ENCODE measurements at regions not wholly inside any gene's neighbourhood (a gene's known extent, or its start where the extent isn't known, plus 50 kb on each side); places are given as distances from the start of the nearest gene placed in this dataset.

GRCh38 chr12:92019491-92020277, 126.0 kb downstream of the BTG1 start:
- Histone ChIP-seq H3K4me1 (no peaks in the 10 kb centered on the region), H3K27ac (no peak overlapping the region), H3K27me3 (no peaks in the 10 kb centered on the region), H3K4me3 (no peak overlapping the region), H3K36me3 (no peaks in the 10 kb centered on the region), H3K9me3 (no peaks in the 10 kb centered on the region)
- no peak for DNase-seq
- intact Hi-C loops (cut with DNase I): no loop called here
- 87 to 88% methylated on average over 3 of the region's 3 CpGs for WGBS, 2 donors
- no peak for TF ChIP-seq EP300 (IDR thresholded peaks at IDR 0.05)
- no peak for TF ChIP-seq CTCF (IDR thresholded peaks at IDR 0.05)
- TF ChIP-seq POLR2A (IDR thresholded peaks at IDR 0.05): no peak
- TF ChIP-seq POLR2AphosphoS5 (IDR thresholded peaks at IDR 0.05): no peak

- no peak overlapping the region for H3K4me3 ChIP-seq
- TF ChIP-seq EP300 (IDR thresholded peaks at IDR 0.05): no peak
- no peak for TF ChIP-seq POLR2A (IDR thresholded peaks at IDR 0.05)
- TF ChIP-seq POLR2AphosphoS5 (IDR thresholded peaks at IDR 0.05): no peak
- TF ChIP-seq CTCF (IDR thresholded peaks at IDR 0.05): no peak
- DNase-seq: no peak
- intact Hi-C loops (cut with DNase I): no loop called here
- no peak overlapping the region for H3K27ac ChIP-seq
- no peaks in the 10 kb centered on the region for H3K9me3 ChIP-seq
- H3K4me1 ChIP-seq: no peaks in the 10 kb centered on the region
- no peaks in the 10 kb centered on the region for H3K36me3 ChIP-seq
- no peaks in the 10 kb centered on the region for H3K27me3 ChIP-seq
- WGBS, 2 donors: 97 to 100% methylated on average over 1 of the region's 1 CpG
Observed at GRCh38 chr12:92012691-92013090, 133.0 kb downstream of the BTG1 start.

DNA sequence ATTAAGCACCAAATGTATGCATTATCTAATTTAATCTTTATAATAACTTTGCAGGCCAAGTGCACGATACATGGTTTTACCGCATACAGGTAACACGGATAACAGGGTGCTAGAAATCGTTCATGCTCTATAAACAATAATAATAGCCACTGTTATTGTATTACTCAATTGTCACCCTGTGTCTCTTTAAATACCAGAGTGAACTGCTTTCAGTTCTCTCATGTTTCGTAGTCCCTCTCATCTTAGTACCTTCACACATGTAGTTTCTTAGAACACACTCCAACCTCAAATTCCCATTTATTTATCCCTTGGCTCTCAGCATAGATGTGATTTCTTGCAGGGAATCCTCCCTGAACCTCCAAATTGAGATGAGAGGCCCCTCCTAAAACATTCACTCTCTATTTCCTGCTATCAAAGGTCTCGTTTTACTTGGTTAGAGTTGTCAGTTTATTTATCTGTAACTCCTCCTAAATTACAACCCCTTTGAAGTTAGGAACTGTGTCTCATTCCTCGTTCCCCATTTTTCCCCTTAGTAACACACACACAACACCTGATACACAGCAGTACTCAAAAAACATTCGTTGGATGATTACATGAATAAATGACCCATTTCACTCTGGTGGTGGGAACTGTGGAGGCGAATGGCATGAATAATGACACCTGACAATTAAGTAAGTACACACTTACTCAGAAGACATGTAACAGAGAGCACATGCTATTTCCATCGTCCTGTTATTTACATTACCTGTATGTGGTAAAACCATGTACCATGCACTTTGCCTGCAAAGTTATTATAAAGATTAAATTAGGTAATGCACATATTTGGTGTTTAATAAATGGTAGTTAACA, 134.6 kb downstream of the BTG1 start:
- no peaks in the 10 kb centered on the region for H3K27me3 ChIP-seq
- no peak for DNase-seq
- WGBS, 2 donors: 54 to 62% methylated on average over 10 of the region's 10 CpGs
- no peaks in the 10 kb centered on the region for H3K9me3 ChIP-seq
- intact Hi-C loops (cut with DNase I): no loop called here
- H3K36me3 ChIP-seq: no peaks in the 10 kb centered on the region
- H3K27ac ChIP-seq: no peak overlapping the region
- no peak overlapping the region for H3K4me3 ChIP-seq
- no peaks in the 10 kb centered on the region for H3K4me1 ChIP-seq
- TF ChIP-seq CTCF (IDR thresholded peaks at IDR 0.05): no peak

- H3K27me3 ChIP-seq: no peaks in the 10 kb centered on the region
- DNase-seq: no peak
- intact Hi-C loops (cut with DNase I): no loop called here
- H3K36me3 ChIP-seq: no peaks in the 10 kb centered on the region
- no peak for TF ChIP-seq POLR2A (IDR thresholded peaks at IDR 0.05)
- no peak for TF ChIP-seq EP300 (IDR thresholded peaks at IDR 0.05)
- no peak for TF ChIP-seq CTCF (IDR thresholded peaks at IDR 0.05)
- TF ChIP-seq POLR2AphosphoS5 (IDR thresholded peaks at IDR 0.05): no peak
- H3K9me3 ChIP-seq: no peaks in the 10 kb centered on the region
- no peak overlapping the region for H3K27ac ChIP-seq
- no peaks in the 10 kb centered on the region for H3K4me1 ChIP-seq
- no peak overlapping the region for H3K4me3 ChIP-seq
- WGBS, 2 donors: 61 to 77% methylated on average over 2 of the region's 2 CpGs
Observed at GRCh38 chr12:92010368-92010767, 135.3 kb downstream of the BTG1 start.

Data from sigmoid colon (tissue), 6 donors.